ENCODE measurements at regions not wholly inside any gene's neighbourhood (a gene's known extent, or its start where the extent isn't known, plus 50 kb on each side); places are given as distances from the start of the nearest gene placed in this dataset.

DNA sequence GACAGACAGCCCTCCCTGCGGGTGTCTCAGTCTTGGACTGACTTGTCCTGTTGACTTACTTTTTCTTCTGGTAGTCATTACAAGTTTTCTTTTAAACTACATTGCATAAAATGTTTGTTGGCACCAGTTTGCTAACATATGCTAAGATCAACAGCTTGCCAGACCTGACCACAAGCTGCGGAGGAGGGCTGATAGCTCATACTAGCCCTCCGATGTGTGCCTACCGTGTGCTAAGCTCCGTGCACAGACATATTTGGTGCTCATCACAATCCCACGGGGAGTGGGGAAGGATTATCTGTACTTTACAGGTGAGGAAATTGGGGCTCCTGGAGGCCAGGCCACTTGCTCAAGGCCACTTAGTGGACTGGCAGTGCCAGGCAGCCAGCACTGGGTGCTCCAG is 72.8 kb upstream of the YPEL5 start:
- no peaks in the 10 kb centered on the region for H3K79me2 ChIP-seq
- WGBS (ENCODE audit: low lambda C conversion rate, missing lambda C conversion rate), result 72% methylated on average over 6 of the region's 6 CpGs
- no peak for DNase-seq (ENCODE audit: low spot score)

DNA sequence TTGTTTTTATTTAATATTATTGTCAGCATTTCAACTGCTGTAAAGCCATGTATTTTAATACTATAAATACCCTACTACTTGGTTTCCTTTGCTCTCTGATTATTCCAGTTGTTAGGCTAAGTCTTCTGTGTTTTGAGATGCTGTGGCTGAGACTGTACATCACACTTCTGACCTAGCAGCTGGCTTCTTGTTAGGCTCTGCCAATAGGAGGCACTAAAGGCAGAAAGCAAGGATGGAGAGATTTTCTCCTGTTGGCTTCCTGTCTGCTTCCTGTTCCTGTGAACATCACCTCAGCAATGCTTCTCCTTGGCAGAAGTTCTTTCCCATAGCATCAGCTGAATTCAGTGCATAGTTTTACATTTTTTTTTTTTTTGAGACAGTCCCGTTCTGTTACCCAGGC is 68.3 kb upstream of the YPEL5 start:
- TF ChIP-seq EZH2phosphoT487 (IDR thresholded peaks at IDR 0.05; ENCODE audit: low read depth, severe bottlenecking, unreplicated experiment) (no peak), EZH2 (IDR thresholded peaks at IDR 0.05; ENCODE audit: borderline replicate concordance) (no peak)
- TF ChIP-seq, protein P1, sequence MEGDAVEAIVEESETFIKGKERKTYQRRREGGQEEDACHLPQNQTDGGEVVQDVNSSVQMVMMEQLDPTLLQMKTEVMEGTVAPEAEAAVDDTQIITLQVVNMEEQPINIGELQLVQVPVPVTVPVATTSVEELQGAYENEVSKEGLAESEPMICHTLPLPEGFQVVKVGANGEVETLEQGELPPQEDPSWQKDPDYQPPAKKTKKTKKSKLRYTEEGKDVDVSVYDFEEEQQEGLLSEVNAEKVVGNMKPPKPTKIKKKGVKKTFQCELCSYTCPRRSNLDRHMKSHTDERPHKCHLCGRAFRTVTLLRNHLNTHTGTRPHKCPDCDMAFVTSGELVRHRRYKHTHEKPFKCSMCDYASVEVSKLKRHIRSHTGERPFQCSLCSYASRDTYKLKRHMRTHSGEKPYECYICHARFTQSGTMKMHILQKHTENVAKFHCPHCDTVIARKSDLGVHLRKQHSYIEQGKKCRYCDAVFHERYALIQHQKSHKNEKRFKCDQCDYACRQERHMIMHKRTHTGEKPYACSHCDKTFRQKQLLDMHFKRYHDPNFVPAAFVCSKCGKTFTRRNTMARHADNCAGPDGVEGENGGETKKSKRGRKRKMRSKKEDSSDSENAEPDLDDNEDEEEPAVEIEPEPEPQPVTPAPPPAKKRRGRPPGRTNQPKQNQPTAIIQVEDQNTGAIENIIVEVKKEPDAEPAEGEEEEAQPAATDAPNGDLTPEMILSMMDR (IDR thresholded peaks at IDR 0.05; ENCODE audit: poor library complexity), result no peak
- no peaks in the 10 kb centered on the region for H3K9me2 ChIP-seq (replicated peaks; ENCODE audit: insufficient read depth)
- H4K20me1 ChIP-seq (ENCODE audit: insufficient read depth, poor library complexity, severe bottlenecking), result no peaks in the 10 kb centered on the region
- H3K4me1 ChIP-seq (ENCODE audit: insufficient read depth), result no peaks in the 10 kb centered on the region
- 56% methylated on average over 1 of the region's 1 CpG for WGBS (ENCODE audit: low lambda C conversion rate, missing lambda C conversion rate)
- H3K27ac ChIP-seq, result no peak overlapping the region
- H3K36me3 ChIP-seq (replicated peaks; ENCODE audit: insufficient read depth, low read depth), result no peaks in the 10 kb centered on the region
- H2AFZ ChIP-seq, result no peak overlapping the region
- H3K9me3 ChIP-seq (ENCODE audit: low read depth), result no peaks in the 10 kb centered on the region
- H3K4me2 ChIP-seq, result no peak overlapping the region
- no peaks in the 10 kb centered on the region for H3K79me2 ChIP-seq
- no peak overlapping the region for H3K4me3 ChIP-seq
- peaks cover 6% of the 10 kb centered on the region for H3K27me3 ChIP-seq
- DNase-seq (ENCODE audit: low spot score), result no peak

More for the DNA sequence above, 72.8 kb upstream of the YPEL5 start:
- no peaks in the 10 kb centered on the region for H3K36me3 ChIP-seq (replicated peaks; ENCODE audit: insufficient read depth, low read depth)
- H3K9me3 ChIP-seq (ENCODE audit: low read depth), result no peaks in the 10 kb centered on the region
- no peaks in the 10 kb centered on the region for H3K4me1 ChIP-seq (ENCODE audit: insufficient read depth)
- no peaks in the 10 kb centered on the region for H4K20me1 ChIP-seq (ENCODE audit: insufficient read depth, poor library complexity, severe bottlenecking)
- no peak overlapping the region for H2AFZ ChIP-seq
- no peaks in the 10 kb centered on the region for H3K9me2 ChIP-seq (replicated peaks; ENCODE audit: insufficient read depth)
- no peak overlapping the region for H3K4me2 ChIP-seq
- H3K27me3 ChIP-seq, result peaks cover 6% of the 10 kb centered on the region
- H3K4me3 ChIP-seq, result no peak overlapping the region
- no peak overlapping the region for H3K27ac ChIP-seq
- TF ChIP-seq EZH2 (IDR thresholded peaks at IDR 0.05; ENCODE audit: borderline replicate concordance) (no peak), EZH2phosphoT487 (IDR thresholded peaks at IDR 0.05; ENCODE audit: low read depth, severe bottlenecking, unreplicated experiment) (no peak)
- TF ChIP-seq, protein P1 (IDR thresholded peaks at IDR 0.05; ENCODE audit: poor library complexity), result no peak

DNA sequence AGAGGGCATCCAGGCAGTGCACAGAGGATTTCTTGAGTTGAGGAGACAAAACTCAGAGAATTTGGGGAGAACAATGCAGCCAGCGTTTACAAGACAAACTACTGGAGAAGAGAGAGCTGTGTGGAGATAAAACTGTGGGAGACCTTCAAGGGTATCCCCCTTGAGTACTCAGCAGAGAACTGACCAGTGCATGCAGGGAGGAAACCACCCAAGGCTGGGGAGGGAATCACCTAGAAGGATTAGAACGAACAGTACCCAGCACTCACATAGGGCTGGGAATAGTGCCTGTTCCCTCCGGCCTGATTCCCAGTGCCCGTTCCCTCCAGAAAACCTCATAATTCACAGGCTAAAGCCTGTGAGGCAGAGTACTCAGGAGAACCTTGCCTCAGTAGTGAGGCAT is 61.9 kb upstream of the YPEL5 start:
- H3K27me3 ChIP-seq, result no peaks in the 10 kb centered on the region
- no peak overlapping the region for H3K27ac ChIP-seq
- DNase-seq (ENCODE audit: low spot score), result no peak
- no peaks in the 10 kb centered on the region for H3K36me3 ChIP-seq (replicated peaks; ENCODE audit: insufficient read depth, low read depth)
- H4K20me1 ChIP-seq (ENCODE audit: insufficient read depth, poor library complexity, severe bottlenecking), result no peaks in the 10 kb centered on the region
- H3K4me1 ChIP-seq (ENCODE audit: insufficient read depth), result no peaks in the 10 kb centered on the region
- no peaks in the 10 kb centered on the region for H3K9me3 ChIP-seq (ENCODE audit: low read depth)
- H3K79me2 ChIP-seq, result no peaks in the 10 kb centered on the region
- no peak for TF ChIP-seq EZH2phosphoT487 (IDR thresholded peaks at IDR 0.05; ENCODE audit: low read depth, severe bottlenecking, unreplicated experiment)
- no peak for TF ChIP-seq EZH2 (IDR thresholded peaks at IDR 0.05; ENCODE audit: borderline replicate concordance)
- TF ChIP-seq, protein P1 (IDR thresholded peaks at IDR 0.05; ENCODE audit: poor library complexity), result no peak
- 79% methylated on average over 4 of the region's 4 CpGs for WGBS (ENCODE audit: low lambda C conversion rate, missing lambda C conversion rate)
- H3K9me2 ChIP-seq (replicated peaks; ENCODE audit: insufficient read depth), result no peaks in the 10 kb centered on the region
- H2AFZ ChIP-seq, result no peak overlapping the region
- H3K4me3 ChIP-seq, result no peak overlapping the region
- no peak overlapping the region for H3K4me2 ChIP-seq

DNA sequence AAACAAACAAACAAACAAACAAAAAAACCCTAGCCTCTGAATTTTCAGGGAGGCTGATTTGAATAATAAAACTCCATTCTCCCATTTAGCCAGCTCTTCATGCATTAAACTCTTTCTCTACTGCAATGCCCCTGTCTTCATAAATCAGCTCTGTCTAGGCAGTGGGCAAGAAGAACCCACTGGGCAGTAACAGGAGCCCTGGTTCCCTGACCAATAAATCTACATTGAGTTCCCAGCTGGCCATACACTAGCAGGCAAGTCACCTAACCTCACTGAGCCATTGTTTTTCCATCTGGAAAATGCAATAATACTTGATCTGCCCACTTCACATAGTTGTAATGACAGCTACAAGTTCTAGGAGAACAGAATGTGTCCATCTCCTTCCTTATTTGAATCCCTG is 57.6 kb upstream of the YPEL5 start:
- Histone ChIP-seq H3K4me3 (no peak overlapping the region), H4K20me1 (ENCODE audit: insufficient read depth, poor library complexity, severe bottlenecking) (no peaks in the 10 kb centered on the region), H2AFZ (no peak overlapping the region), H3K4me1 (ENCODE audit: insufficient read depth) (no peaks in the 10 kb centered on the region), H3K27me3 (no peaks in the 10 kb centered on the region), H3K4me2 (no peak overlapping the region), H3K79me2 (no peaks in the 10 kb centered on the region), H3K27ac (no peak overlapping the region), H3K36me3 (replicated peaks; ENCODE audit: insufficient read depth, low read depth) (no peaks in the 10 kb centered on the region), H3K9me3 (ENCODE audit: low read depth) (no peaks in the 10 kb centered on the region), H3K9me2 (replicated peaks; ENCODE audit: insufficient read depth) (no peaks in the 10 kb centered on the region)
- TF ChIP-seq EZH2phosphoT487 (IDR thresholded peaks at IDR 0.05; ENCODE audit: low read depth, severe bottlenecking, unreplicated experiment) (no peak), EZH2 (IDR thresholded peaks at IDR 0.05; ENCODE audit: borderline replicate concordance) (no peak)
- TF ChIP-seq, protein P1 (IDR thresholded peaks at IDR 0.05; ENCODE audit: poor library complexity), result no peak
- no peak for DNase-seq (ENCODE audit: low spot score)
